Head of caudate nucleus (tissue), 42 donors: ENCODE measurements at regions not wholly inside any gene's neighbourhood (a gene's known extent, or its start where the extent isn't known, plus 50 kb on each side); places are given as distances from the start of the nearest gene placed in this dataset.
"Not testable (repeated sequence)": the region's sequence is repeated elsewhere in the genome, so short reads cannot be mapped to it uniquely, and the experiment has no call there.

Experiments
- DNase-seq, 42 donors: peaks; one replicate each; pipeline versions ENCODE4 v3.0.0 to v3.0.0-alpha.2; 2020 to 2021; ENCODE audit warnings: mixed read lengths in 7 of 42
- intact Hi-C: fragments of 100-400 bp; cut with DNase I; formaldehyde crosslinking; loops from one replicate; pipeline ENCODE4 v1.15.0; 2022

DNA sequence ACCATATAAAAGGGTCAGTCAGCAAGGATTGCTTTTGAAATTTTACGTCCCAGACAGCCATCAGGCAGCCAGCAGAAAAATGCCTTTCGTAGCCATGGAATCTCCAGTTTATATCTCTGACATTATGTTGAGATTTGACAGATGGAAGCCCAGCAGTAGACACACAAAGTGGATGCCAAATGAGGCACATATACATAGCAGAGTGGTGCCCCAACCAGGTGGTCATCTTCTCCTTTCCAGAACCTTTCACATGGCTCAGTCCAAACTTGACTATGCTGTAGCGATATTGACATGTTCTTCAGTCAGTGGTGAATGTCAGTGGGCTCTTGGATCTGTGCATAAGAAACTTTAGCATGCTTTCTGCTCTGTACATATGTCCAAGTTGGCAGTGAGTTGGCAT lies 123.3 kb upstream of the GBE1 start:
- no peak for DNase-seq
- intact Hi-C loops = no loop called here

DNA sequence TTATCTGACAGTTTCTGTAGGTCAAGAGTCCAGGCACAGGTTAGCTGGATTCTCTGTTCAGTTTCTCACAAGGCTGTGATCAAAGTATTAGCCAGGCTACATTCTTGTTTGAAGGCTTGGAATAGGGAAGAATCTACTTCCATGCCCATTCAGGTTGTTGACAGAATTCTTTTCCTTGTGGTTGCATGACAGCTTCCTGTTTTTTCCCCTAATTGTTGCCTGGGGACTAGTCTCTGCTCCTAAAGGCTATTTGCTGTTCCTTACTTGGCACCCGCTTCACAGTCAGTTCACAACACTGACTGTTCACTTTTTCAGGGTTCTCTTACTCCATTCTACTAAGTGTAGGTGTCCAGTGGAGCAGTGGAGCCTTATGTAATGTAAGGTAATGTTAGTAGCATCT lies 115.4 kb upstream of the GBE1 start:
- DNase-seq = no peak
- intact Hi-C loops = no loop called here

DNA sequence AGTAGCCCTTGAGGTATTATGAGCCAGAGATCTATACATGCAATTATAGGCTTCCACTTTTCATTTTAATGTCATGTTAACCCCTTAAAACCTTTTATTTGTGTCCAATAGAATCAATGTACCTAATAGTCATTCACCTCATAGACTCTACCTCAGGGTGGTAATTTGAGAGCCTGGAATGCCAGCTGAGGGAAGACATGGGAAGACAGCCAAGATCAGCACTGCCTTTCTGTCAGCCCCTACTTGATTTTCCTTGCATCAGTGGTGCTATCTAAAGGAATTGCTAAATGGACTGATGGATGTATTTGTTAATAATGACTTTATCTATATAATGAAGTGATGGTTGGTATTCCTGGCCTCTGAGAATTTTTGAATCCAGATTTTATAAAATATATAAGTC lies 113.3 kb upstream of the GBE1 start:
- DNase-seq = no peak
- intact Hi-C loops = no loop called here

DNA sequence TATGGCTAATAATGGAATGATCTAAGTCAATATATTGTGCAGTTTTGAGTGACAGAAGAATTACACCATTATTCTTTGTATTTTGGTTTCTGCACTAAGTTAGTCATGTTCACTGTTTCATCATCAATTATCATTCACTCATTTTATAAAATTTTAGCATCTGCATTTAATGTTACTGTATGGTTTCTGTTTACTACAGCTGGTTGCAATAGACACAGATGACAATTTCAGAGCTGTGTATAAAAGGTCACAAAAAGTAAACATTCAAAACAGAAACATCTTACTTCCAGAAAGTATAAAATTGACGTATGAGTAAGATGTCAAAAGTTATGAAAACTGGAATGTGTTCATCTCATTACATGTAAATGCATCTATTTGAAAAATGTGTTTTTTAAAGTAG lies 111.1 kb upstream of the GBE1 start:
- no peak for DNase-seq
- intact Hi-C loops = no loop called here

DNA sequence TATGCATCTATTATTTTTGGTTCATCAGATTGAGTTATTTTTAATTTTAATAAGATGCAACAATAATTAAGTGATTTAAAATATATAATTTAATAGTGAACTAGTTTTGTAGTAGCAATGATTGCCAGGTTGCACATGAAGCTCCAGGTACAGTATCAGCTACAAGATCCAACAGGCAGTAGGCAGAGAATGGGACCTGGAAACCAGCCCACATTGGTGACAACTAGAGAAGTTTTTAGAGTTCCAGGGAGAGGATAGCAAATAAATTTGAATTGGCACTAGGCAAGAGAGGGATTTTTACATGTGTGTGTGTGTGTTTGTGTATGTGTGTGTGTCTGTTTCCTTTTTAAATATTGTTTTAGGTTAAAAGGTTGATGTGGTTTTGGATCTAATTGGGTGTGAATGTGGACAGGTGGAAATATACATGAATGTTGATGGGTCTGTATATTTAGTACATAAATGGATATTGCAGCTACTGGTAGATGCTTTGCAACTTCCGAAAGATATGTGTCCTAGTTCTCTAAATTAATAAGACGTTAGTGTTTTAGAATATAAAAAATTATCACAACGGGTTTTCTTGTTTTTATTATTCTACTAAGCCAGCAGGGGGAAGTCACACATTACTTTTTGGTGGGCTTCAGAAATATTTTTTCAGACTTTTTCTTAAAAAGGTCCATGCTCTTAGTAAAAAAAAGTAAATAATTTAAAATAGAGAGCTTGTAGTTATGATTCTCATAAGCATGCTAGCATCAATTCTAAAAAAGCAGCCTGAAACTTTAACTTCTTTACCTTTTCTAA lies 110.1 kb upstream of the GBE1 start:
- intact Hi-C loops = no loop called here
- peak in 1 of 42 donors; percentile 8 for DNase-seq

DNA sequence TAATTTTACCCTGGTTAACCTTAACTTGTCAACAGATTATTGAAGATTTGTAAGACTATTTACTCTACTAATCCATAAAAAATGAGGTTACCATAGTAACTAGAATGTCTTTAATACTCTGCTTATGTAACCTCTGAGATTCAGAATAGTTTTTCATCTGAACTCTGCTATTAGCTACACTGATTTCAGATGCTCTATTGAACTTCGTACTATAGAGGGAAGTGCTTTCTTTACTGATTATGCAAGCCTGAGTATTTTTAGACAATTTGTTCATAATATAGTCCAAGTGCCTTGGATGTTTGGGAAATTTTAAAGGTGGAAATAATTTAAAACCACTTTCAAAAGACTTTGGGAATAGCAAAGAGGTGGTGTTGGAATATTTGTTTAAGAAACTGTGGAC lies 107.9 kb upstream of the GBE1 start:
- no peak for DNase-seq
- intact Hi-C loops = no loop called here

DNA sequence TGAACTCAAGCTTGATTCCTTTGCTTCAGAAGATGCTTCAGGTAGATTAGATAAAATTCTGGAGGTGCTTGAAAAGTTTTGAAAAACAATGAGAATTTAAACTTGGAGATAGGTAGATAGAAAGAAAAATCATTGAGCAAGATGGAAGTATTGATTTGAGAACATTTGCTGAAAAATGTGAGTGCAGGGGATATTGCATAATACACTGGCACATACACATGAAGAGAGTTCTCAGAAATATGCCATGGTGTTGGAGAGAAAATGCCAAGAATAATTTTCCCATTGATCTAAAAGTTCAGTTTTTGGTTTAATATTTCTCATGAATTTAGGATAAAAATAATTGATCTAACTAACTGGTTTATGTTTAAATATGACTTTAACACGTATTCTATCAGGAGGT lies 107.2 kb upstream of the GBE1 start:
- no peak for DNase-seq
- intact Hi-C loops = no loop called here

DNA sequence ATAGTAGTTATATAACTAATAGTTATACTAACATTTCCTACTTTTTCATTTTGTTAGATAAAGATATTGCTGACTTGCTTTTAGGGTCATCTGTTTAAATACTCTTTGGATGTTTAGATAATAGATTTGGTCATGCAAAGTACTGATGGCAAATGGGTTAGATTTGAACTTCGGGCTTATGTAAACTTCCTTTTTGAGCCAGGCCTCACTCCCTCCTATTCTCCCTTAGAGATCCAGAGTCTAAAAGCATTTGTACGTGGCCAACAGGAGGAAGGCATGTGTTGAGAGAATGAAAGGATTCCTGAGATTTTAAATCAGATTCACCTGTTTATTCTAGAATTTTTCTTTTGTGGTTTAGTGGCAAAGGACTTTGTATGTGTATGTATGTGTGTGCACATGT lies 106.4 kb upstream of the GBE1 start:
- no peak for DNase-seq

DNA sequence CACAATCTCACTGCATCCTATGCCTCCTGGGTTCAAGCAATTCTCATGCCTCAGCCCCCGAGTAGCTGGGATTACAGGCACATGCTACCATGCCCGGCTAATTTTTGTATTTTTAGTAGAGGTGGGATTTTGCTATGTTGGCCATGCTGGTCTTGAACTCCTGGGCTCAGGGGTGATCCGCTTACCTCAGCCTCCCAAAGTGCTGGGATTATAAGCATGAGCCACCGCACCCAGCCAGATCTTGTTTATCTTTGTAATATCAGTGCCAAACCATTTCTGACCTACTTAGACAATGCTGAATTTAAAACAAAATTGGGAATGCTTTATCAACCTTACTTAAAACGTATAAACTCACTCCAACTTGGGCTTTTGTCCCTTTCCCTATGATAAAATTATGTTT lies 103.7 kb upstream of the GBE1 start:
- not testable (repeated sequence) for DNase-seq

More for the DNA sequence above, 106.4 kb upstream of the GBE1 start:
- intact Hi-C loops = no loop called here

DNA sequence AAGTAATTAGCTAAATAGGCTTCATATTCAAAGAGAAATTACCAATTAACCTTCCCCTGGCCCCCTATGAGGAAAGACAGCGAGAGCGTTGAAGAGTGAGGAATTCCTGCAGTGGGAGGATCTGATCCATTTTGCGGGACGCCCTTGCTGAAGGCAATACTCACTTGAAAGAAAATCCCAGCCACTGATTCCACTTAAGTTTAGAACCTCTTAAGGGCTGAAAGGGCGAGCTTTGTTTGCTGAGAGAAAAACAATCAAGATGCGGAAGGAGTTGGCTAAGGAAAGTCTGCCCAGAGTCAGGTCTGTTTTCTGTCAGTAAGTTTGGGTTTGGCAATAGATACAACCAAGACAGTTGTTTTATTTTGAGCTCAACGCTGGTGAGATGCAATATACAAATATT lies 102.8 kb upstream of the GBE1 start:
- DNase-seq = no peak
- intact Hi-C loops = no loop called here

More for the DNA sequence above, 103.7 kb upstream of the GBE1 start:
- intact Hi-C loops = not testable (repeated sequence)

DNA sequence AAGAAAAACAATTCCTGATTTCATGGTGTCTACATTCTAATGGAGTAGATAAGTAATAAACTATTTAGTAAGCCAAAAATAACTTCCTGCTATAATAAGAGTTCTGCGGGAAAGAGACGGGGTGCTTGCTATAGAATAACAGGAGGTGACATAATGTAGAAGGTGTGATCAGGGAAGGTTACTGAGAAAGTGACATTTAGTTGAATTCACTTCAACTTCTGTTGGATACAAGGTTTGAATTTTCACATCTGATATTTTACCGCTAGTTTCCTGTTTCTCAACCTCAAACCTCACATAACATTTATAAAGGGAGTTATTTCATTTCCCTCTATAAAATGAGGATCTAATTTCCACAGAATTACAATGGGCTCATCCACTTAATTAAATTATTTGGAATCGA lies 102.3 kb upstream of the GBE1 start:
- intact Hi-C loops = no loop called here
- DNase-seq = no peak

DNA sequence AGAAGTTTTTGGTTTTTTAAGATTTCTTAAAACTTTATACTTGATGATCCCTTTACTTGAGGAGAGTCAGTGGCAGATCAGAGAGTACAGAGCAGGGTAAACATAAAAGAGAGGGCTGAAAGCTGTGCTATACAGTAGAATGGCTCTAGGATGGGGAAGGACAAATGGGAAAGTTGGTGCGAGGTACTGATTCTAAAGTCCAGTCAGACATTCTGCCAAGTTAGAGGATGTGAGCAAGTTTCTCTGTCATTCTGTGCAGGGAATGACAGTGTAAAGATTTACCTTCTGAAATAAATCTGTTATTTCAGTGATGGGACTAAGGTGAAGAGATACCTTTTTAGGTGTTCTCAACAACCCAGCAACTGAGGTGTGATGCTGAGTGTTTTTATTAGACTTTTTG lies 100.1 kb upstream of the GBE1 start:
- intact Hi-C loops = no loop called here
- DNase-seq = no peak

DNA sequence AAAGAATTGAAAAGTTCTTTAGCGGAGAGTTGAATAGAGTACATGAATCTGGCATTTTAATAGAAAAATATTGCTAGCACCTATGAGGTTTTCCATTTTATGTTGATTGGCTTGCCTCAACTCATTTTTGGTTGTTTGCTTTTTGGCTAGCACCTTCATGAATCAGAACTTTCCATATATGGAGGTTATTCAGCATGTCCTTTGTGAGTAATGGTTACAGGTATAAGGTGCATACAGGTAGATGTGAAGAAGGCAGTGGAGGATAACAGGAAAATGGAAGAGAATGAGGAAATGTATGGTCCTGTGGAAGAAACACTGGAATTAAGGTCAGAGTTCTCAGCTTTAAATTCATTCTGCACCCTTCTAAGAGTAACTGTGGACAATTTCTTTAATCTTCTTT lies 98.1 kb upstream of the GBE1 start:
- intact Hi-C loops = no loop called here
- DNase-seq = no peak

DNA sequence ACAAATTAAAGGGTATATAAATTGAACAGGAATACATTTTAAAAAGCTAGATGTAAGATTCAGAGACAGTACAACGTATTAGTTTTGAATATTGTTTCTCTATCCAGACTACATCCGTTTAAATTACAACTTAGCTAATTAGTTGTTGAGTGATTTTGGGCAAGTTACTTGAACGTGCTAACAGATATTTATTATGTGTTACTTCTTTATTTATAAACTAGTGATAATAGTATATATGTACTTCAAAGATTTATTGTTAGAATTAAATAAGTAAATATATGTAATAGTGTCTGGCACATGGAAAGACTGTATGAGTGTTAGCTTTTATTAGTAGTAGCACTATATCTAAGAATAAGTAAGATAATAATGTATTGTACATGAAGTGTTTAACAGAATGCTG lies 92.0 kb upstream of the GBE1 start:
- intact Hi-C loops = no loop called here
- DNase-seq = no peak

DNA sequence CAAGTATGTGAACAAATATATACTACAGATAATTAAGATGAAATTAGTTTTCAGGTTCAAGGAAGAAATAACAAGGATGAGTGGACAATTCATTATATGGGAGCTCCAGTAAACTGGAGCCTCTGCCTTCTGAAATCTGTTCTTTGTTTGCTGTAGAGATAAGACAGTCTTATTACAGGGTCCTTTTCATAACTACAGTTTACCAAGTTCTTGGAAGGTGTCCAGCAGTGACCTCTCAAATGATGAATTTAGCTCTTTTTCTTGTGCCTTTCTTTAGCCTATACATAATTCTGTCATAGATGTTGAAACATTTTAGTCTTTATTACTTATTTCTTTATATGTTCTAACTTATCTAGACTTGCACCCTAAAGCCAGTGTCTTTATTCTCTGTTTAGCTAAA lies 89.7 kb upstream of the GBE1 start:
- DNase-seq = no peak
- intact Hi-C loops = no loop called here

DNA sequence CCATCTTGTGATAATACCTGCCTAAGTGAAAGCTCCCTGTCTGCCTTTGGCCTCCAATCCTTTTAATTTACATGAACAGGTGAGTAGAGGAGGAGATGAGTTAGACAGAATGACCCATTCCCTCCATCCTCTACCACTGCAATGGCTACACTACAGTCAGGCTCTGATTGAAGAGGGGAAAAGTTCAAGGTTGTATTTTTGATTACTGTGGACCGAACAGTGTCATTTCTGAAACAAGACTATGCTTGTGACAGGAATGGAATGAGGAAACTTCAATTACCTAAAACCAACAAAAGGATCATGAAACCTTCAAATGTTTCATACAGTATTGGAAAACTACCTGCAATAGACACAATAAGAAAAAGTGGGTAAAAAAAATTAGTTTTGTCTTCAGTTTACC lies 85.5 kb upstream of the GBE1 start:
- intact Hi-C loops = no loop called here
- no peak for DNase-seq

DNA sequence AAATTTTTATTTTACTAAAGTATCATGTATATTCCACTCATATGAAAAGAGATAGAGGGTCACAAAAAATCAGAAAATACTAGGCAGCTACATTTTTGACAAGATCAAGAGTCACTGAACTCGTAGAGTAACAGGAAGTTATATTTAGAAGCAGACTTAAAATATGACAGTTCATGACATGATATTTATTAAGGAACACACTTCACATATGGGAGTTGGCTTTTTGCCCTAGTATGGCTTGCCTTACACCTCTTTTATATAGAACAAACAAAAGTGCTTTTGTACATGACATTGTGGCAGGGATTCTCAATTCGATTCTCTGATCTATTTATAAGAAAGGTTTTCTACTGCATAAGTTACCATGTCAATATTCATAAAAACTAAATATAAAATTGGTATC lies 80.1 kb upstream of the GBE1 start:
- no peak for DNase-seq
- intact Hi-C loops = no loop called here

DNA sequence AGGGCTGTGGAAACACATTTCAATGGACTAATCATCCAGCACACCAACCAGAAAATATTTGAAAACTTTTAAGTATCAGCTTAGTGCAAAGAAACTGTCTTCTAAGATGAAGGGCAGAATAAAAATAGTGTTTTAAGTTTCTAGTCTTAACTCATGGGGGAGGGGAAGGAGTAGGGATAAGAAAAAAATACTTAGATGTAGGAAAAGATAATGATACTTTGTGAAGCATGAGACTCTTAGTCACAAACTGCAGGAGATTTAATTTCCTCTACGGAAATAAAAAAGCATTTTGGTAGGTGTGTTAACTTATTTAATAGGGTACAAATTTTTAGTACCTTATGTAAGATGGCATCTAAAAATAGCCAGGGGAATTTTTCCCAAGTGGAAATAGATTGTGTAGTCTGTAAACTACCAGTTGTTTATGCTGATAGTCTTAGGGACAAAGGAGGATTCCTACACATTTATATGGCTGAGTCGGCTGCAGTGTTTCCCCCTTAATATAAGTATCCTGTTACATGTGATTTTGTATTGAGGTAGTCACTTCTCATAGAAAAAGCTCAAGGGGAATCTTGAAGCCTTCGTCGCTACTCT lies 78.2 kb upstream of the GBE1 start:
- intact Hi-C loops = no loop called here
- no peak for DNase-seq

DNA sequence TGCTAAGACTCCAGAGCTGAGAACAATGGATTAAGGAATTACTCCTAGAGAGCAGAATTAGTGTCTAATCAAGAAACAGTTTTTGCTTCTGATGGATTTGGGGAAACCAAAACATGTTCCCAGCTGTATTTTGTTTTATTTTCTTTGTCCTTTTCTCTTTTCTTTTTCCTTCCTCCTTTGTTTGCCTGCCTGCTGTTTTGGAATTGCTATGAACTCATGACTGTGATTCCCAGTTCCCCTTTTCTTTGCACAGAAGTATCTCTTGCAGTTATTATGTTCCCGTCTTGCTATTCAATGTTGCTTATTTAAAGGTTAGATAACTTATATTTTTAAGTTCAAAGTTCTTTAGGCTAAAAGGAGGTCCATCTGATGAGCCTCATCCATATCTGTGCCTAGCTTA lies 77.0 kb upstream of the GBE1 start:
- intact Hi-C loops = no loop called here
- no peak for DNase-seq

DNA sequence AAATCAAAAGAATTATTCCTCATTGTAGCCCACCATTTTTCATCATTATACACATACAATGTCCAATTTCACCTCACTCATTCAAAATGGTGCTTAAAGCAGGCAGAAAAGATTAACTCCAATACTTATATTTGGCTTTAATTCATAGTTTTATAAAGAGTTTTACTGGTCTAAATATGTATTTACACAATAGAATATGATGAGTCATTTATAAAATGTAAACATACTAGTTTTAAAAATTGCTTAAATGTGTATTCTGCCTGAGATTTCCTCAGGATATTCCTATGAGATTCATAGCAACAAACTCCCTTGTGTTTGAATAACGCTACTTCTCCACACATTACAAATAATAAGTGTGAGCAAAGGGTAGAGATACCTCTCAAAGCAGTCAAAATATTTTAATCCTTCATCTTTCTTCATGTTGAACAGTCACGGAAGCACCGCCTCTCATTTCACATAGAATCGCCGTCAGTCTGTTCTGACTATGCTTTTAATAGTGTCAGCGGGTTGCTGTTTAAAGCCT lies 75.7 kb upstream of the GBE1 start:
- DNase-seq = no peak
- intact Hi-C loops = no loop called here

DNA sequence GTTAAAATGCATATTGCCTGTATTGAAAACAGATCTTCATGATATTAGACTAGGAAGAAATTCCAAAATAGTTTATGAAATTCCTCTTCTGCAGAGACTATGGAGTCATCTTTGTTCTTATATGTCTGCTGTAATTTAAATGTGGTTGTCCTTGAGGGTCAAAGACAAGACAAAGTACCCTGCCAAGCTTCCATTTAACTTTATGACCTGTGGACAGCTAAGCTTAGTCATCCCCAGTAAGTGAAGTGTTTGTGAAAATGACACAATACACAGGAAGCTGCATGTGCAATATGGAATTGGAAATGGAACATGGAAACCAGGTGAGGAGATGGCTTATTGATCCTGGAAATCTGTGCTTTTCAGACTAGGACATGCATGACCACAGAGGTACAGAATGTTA lies 68.5 kb upstream of the GBE1 start:
- intact Hi-C loops = no loop called here
- no peak for DNase-seq
